Hematopoietic multipotent progenitor cell treated with erythropoietin and hydrocortisone succinate and interleukin-3 and kit ligand, for 15 days (in vitro differentiated cells): ENCODE measurements at regions not wholly inside any gene's neighbourhood (a gene's known extent, or its start where the extent isn't known, plus 50 kb on each side); places are given as distances from the start of the nearest gene placed in this dataset.

Experiments
- DNase-seq: peaks from one replicate; pipeline ENCODE4 v3.0.0-alpha.2; 2015; ENCODE audit warnings: low spot score

DNA sequence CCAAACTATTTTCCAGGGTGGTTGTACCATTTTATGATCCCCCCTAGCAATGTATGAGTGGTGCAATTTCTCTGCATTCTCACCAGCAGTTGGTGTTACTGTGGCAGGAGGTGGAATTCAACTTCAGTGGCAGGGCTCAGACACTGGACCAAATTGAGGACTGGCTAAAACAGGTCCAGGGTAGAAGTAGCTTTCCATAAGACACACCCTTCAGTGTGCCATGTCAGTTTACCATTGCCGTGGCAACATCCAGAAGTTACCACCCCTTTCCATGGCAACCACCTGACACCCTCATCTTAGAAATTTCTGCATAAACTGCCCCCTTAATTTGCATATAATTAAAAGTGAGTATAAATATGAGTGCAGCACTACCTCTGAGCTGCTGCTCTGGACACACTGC is 180.7 kb upstream of the GGTLC1 start:
- DNase-seq: no peak

GRCh38 chr20:24166412-24166811 is 177.8 kb upstream of the GGTLC1 start:
- no peak for DNase-seq

DNA sequence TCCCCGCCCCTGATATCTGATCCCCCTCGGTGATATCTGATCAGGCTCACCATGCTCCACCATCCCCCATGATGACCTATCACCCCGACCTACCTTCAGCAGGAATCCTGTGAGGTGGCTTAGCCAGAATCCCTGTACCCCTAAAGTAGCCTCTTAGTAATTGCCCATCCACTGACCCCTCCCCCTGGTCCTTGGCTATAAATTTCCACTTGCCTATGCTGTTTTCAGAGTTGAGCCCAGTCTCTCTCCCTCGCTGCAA is 177.5 kb upstream of the GGTLC1 start:
- DNase-seq: no peak

- no peak for DNase-seq
Measured at GRCh38 chr20:24165301-24166122, 176.9 kb upstream of the GGTLC1 start.

GRCh38 chr20:24164360-24164759 is 175.8 kb upstream of the GGTLC1 start:
- no peak for DNase-seq

GRCh38 chr20:24163506-24163905 is 174.9 kb upstream of the GGTLC1 start:
- DNase-seq: no peak

DNA sequence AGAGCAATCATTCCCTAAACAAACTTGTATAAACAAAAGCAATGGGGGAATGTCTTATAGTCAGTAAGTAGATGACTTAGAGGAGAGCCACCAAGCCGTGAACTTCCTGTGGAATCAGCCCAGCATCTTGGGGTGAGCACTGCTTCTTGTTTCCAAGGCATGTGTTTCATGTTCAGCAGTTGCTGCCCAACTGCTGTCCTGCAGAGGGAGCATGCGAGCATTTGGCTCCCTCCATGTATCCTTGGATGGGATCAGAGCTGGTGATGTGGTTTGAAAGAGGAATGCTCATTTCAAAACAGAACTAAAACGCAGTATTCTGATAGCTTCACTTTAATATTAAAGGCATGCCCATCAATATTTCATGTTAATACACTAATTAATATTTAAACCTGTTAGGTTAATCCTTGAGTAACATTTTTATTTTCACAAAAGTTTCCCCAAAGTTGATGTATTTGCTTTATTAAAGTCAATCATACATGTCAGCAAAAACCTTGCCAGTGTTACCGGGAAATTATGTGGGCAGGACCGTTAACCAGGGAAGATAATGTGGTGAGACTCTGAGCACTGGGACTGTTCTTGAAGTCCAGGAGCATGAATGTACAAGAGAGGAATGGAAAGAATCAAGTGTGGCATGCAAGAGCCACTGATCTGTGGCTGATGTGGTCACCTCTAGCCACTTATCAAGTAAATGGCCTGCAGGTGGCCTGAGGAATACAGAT is 172.1 kb upstream of the GGTLC1 start:
- peak; percentile 4 for DNase-seq

- DNase-seq: no peak
Measured at GRCh38 chr20:24158281-24158680, 169.7 kb upstream of the GGTLC1 start.

- no peak for DNase-seq
Measured at GRCh38 chr20:24157213-24157612, 168.6 kb upstream of the GGTLC1 start.

DNA sequence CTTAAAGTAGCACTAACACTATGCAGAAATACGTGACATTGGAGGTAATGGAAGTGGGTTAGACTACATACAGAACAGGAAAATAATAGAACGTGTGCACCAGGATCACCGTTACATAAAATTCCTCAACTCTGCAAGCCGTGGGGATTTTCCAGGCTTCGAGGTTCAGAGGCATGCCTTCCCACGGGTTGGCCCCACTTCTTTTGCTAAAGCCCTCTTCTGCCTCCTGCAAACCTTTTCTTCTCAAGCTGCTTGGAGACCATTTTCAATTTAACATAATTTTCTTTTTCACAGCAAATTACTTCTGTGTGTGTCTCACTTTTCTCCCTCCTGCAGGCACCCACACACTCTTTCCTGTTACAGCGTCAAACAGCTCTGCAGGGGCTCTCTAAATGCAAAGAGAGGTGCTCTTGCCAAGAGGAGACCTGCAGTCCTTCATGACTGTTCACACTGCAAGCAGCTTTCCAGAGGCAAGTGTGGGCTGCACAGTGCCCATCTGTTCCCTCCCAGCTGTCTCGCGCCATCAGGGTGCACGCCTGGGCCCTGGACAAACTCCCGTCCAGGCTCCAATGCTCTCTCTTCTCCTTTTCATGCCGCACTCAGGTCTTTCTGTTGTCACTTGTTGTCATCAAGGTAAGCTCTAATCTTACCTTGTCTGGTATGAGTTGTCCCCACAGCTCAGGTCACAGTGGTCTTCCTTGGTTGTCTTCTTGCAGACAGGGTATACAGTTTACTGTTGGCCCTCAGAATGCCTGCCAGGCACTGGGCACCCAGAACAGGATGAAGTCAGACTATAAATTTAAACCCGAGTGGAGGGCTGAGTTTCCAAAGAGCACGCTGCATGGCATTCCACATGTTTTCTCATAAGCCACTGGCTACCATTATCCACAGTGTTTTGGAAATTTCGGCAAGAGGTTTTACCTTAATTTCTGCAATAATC is 164.8 kb upstream of the GGTLC1 start:
- DNase-seq: no peak

- DNase-seq: no peak
Measured at GRCh38 chr20:24151621-24152294, 163.2 kb upstream of the GGTLC1 start.

- DNase-seq: no peak
Measured at GRCh38 chr20:24150406-24150805, 161.8 kb upstream of the GGTLC1 start.

GRCh38 chr20:24149881-24150307 is 161.3 kb upstream of the GGTLC1 start:
- DNase-seq: no peak

DNA sequence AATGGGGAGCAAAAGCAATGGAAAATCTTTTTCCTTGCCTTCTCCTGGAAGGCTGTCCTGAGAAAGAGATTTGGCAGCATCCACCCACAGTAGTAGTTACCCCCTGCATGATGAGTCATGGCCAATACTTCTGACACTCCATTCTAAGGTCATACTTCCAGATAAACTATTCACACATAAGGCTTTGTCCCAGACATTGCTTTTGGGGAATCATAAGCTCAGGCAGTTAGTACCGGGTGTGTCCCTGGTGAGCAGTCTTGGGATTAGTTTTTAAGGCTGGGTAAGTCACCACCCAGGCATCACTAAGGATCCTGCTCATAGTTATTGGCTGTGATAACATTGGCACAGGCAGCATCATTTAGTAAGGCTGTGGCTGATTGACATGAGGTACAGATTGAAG is 160.6 kb upstream of the GGTLC1 start:
- DNase-seq: no peak

DNA sequence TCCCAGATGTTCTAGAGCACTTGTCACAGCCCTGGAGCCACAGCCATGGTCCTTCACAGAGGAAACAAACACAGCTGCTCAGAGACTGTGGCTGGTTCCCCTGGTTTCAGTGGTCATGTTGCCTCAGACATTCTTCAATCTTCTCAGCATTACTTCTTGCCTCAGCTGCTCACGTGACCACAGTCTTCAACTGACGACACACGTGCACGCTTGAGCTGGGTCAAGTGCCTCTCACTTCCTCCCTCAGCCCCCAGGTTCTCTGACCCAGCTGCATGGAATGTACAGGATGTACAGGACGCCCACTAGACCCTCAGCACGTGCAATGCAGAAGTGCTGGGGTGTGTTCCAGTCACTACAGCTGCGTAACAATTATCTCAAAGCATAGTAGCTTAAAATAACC is 159.8 kb upstream of the GGTLC1 start:
- DNase-seq: no peak

GRCh38 chr20:24147961-24148360 is 159.4 kb upstream of the GGTLC1 start:
- DNase-seq: no peak

- no peak for DNase-seq
Measured at GRCh38 chr20:24147479-24147878, 158.9 kb upstream of the GGTLC1 start.

DNA sequence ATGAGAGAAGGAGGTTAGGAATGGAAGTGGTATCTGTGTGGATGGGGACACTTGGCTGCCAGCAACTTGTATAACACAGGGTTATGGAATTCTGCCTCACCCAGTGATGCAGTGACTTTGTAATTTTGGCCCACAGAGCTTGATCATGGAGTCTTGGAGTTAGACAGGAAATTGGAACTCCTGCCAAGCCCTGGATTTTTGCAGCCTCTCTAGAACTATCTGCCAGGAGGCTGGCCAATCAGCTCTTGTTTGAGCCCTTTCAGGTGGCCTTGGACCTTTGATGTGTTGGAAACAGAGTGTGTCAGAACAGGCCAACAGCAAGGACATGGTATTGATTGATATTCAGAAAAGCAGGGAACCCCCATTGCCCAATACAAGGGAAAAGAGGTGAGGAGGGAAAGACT is 157.7 kb upstream of the GGTLC1 start:
- DNase-seq: no peak

DNA sequence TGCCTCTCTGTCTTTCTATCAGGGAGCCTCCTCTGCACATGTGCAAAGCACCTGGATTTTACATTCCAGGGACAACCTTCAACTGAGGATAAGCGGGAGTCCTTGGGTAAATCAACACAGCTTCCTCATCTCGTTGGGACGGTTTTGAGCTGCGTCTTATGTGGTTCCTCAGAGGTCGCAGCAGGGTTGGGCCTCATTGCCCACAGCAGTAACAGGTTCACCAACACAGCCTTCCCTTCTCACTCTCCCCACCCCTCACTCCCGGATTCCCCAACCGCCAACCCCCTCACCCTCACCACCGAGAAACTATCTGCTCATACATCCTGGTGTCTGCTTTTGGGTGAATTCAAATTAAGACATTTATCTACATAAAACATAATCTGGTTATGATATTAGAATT is 155.8 kb upstream of the GGTLC1 start:
- no peak for DNase-seq

DNA sequence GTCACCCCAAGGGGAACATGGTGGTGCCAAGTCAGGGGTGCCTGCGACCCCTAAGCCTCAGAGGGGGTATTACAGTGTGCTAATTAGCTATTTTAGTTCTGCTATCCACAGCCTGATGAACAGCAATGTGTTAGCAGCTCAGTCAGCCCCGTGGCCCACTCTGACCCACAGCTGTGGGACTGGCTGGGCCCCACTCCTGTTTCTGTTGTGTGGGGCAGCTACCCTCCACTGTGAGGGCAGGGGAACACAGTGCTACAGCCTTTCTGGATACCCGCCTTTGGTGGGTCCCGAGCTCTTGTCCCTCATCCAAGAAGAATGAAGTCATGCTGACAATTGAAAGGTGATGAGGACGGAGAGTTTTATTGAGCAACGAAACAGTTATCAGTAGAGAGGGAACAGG is 152.5 kb upstream of the GGTLC1 start:
- no peak for DNase-seq

DNA sequence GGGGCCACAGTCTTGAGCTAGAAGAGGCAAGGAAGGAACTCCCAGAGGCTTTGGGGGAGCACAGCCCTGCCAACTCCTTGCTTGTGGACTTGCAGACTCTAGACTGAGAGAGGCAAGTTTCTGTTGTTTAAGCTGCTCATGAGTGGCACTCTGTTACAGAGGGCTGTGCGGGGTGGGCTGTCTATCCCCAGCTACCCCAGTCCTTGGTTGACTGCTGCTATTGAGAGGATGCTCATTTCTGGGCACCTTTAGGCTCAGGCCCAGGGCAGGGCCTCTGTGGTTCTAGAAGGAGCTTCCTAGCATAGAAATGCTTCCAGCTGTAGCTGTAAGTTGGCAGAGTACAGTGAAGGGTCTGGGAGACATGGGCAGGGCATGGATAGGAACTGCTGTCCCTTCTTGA is 151.3 kb upstream of the GGTLC1 start:
- no peak for DNase-seq

GRCh38 chr20:24138951-24139350 is 150.4 kb upstream of the GGTLC1 start:
- no peak for DNase-seq
